ENCODE measurements at regions not wholly inside any gene's neighbourhood (a gene's known extent, or its start where the extent isn't known, plus 50 kb on each side); places are given as distances from the start of the nearest gene placed in this dataset.
"Not testable (repeated sequence)": the region's sequence is repeated elsewhere in the genome, so short reads cannot be mapped to it uniquely, and the experiment has no call there.

- ChIA-PET POLR2A (no interaction called here), CTCF (ENCODE audit: unreplicated experiment) (no interaction called here)
- DNase-seq (ENCODE audit: low spot score): no peak
- Histone ChIP-seq H3K79me2 (ENCODE audit: insufficient read depth, low read depth, low read length) (no peaks in the 10 kb centered on the region), H3K36me3 (ENCODE audit: insufficient read depth, low read length) (no peaks in the 10 kb centered on the region), H3K27ac (ENCODE audit: low read depth, low read length, poor library complexity, severe bottlenecking) (no peak overlapping the region), H3K4me3 (ENCODE audit: low read depth, low read length, poor library complexity, severe bottlenecking) (no peak overlapping the region), H4K20me1 (ENCODE audit: insufficient read depth, low read length) (no peaks in the 10 kb centered on the region), H3K4me1 (ENCODE audit: insufficient read depth, low read length, poor library complexity, severe bottlenecking) (no peaks in the 10 kb centered on the region), H3K9me2 (ENCODE audit: insufficient read depth, low read length) (no peaks in the 10 kb centered on the region), H3K4me2 (ENCODE audit: low read length) (no peak overlapping the region), H3K9me3 (ENCODE audit: low read length) (no peaks in the 10 kb centered on the region), H2AFZ (ENCODE audit: low read length) (no peak overlapping the region)
- no TSS peak for BruUV-seq (replicated peaks)
- intact Hi-C loops (cut with micrococcal nuclease; ENCODE audit: unreplicated experiment): no loop called here
- TF ChIP-seq CTCF (conservative IDR thresholded peaks at IDR 0.05; ENCODE audit: low read length) (no peak), EZH2phosphoT487 (IDR thresholded peaks at IDR 0.05; ENCODE audit: borderline replicate concordance, low read depth, low read length) (no peak)
Observed at GRCh38 chr3:80734483-80734882, 966.7 kb upstream of the ROBO1 start.

- Histone ChIP-seq H4K20me1 (ENCODE audit: insufficient read depth, low read length) (no peaks in the 10 kb centered on the region), H3K4me3 (ENCODE audit: low read depth, low read length, poor library complexity, severe bottlenecking) (no peak overlapping the region), H3K4me1 (ENCODE audit: insufficient read depth, low read length, poor library complexity, severe bottlenecking) (no peaks in the 10 kb centered on the region), H2AFZ (ENCODE audit: low read length) (no peak overlapping the region), H3K36me3 (ENCODE audit: insufficient read depth, low read length) (no peaks in the 10 kb centered on the region), H3K9me2 (ENCODE audit: insufficient read depth, low read length) (no peaks in the 10 kb centered on the region), H3K79me2 (ENCODE audit: insufficient read depth, low read depth, low read length) (no peaks in the 10 kb centered on the region), H3K4me2 (ENCODE audit: low read length) (no peak overlapping the region), H3K27ac (ENCODE audit: low read depth, low read length, poor library complexity, severe bottlenecking) (no peak overlapping the region), H3K9me3 (ENCODE audit: low read length) (no peaks in the 10 kb centered on the region)
- CTCF ChIA-PET (ENCODE audit: unreplicated experiment): no interaction called here
- POLR2A ChIA-PET: interaction anchor here (1.5 kb wide), 1 partner anchor 9 kb away, joined by 3 read pairs; no protein-coding TSS in a partner anchor
- no peak for TF ChIP-seq CTCF (conservative IDR thresholded peaks at IDR 0.05; ENCODE audit: low read length)
- no peak for TF ChIP-seq EZH2phosphoT487 (IDR thresholded peaks at IDR 0.05; ENCODE audit: borderline replicate concordance, low read depth, low read length)
- no TSS peak for BruUV-seq (replicated peaks)
- intact Hi-C loops (cut with micrococcal nuclease; ENCODE audit: unreplicated experiment): no loop called here
- DNase-seq (ENCODE audit: low spot score): no peak
Observed at GRCh38 chr3:80733522-80734176, 965.9 kb upstream of the ROBO1 start.

- H3K4me2 ChIP-seq (ENCODE audit: low read length); H4K20me1 ChIP-seq (ENCODE audit: insufficient read depth, low read length); intact Hi-C loops (cut with micrococcal nuclease; ENCODE audit: unreplicated experiment); H3K79me2 ChIP-seq (ENCODE audit: insufficient read depth, low read depth, low read length); H3K36me3 ChIP-seq (ENCODE audit: insufficient read depth, low read length); H2AFZ ChIP-seq (ENCODE audit: low read length); H3K9me2 ChIP-seq (ENCODE audit: insufficient read depth, low read length); CTCF ChIA-PET (ENCODE audit: unreplicated experiment); H3K4me3 ChIP-seq (ENCODE audit: low read depth, low read length, poor library complexity, severe bottlenecking); DNase-seq (ENCODE audit: low spot score); H3K9me3 ChIP-seq (ENCODE audit: low read length); H3K4me1 ChIP-seq (ENCODE audit: insufficient read depth, low read length, poor library complexity, severe bottlenecking); H3K27ac ChIP-seq (ENCODE audit: low read depth, low read length, poor library complexity, severe bottlenecking); BruUV-seq (replicated peaks): not testable (repeated sequence)
- POLR2A ChIA-PET: interaction anchor here (0.5 kb wide), 1 partner anchor 1278 kb away, joined by 3 read pairs; no protein-coding TSS in a partner anchor
Observed at GRCh38 chr3:80727561-80727960, 959.8 kb upstream of the ROBO1 start.

- BruUV-seq (replicated peaks); H4K20me1 ChIP-seq (ENCODE audit: insufficient read depth, low read length); CTCF ChIA-PET (ENCODE audit: unreplicated experiment); H3K36me3 ChIP-seq (ENCODE audit: insufficient read depth, low read length); H3K9me3 ChIP-seq (ENCODE audit: low read length); DNase-seq (ENCODE audit: low spot score); H3K4me3 ChIP-seq (ENCODE audit: low read depth, low read length, poor library complexity, severe bottlenecking); H3K9me2 ChIP-seq (ENCODE audit: insufficient read depth, low read length); H3K4me2 ChIP-seq (ENCODE audit: low read length); H3K79me2 ChIP-seq (ENCODE audit: insufficient read depth, low read depth, low read length); H2AFZ ChIP-seq (ENCODE audit: low read length); H3K27ac ChIP-seq (ENCODE audit: low read depth, low read length, poor library complexity, severe bottlenecking); H3K4me1 ChIP-seq (ENCODE audit: insufficient read depth, low read length, poor library complexity, severe bottlenecking); intact Hi-C loops (cut with micrococcal nuclease; ENCODE audit: unreplicated experiment); POLR2A ChIA-PET: not testable (repeated sequence)
Observed at GRCh38 chr3:80709597-80710322, 942.0 kb upstream of the ROBO1 start.
